Ecto neural progenitor cell (in vitro differentiated cells): ENCODE measurements at regions not wholly inside any gene's neighbourhood (a gene's known extent, or its start where the extent isn't known, plus 50 kb on each side); places are given as distances from the start of the nearest gene placed in this dataset.
"Not testable (repeated sequence)": the region's sequence is repeated elsewhere in the genome, so short reads cannot be mapped to it uniquely, and the experiment has no call there.

Experiments
- DNase-seq: peaks from one replicate; pipeline ENCODE4 v3.0.0-alpha.2; 2018; ENCODE audit warnings: low spot score

- DNase-seq, result no peak
Observed at GRCh38 chr6:140253096-140253495, 878.6 kb upstream of the CITED2 start.

DNA sequence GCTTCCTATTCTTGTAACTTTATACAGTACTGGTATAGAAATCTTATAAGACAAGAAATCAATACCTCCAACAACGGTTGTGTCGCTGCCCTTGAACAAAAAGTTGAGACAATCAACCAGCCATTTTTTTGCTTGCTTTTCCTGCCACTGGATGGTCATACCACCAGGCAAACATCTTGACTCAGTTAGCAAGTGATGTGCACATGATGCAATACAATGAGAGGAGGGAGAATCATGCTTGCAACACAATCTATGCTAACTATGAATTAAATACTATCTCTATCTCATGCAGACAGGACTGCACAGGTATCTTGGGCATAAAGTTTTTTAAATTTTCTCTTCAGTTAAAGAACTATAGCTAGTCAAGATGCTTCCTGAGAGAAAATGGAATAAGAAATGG, 877.7 kb upstream of the CITED2 start:
- DNase-seq, result no peak

- no peak for DNase-seq
Observed at GRCh38 chr6:140245296-140246040, 871.0 kb upstream of the CITED2 start.

- DNase-seq, result no peak
Observed at GRCh38 chr6:140237251-140237650, 862.8 kb upstream of the CITED2 start.

DNA sequence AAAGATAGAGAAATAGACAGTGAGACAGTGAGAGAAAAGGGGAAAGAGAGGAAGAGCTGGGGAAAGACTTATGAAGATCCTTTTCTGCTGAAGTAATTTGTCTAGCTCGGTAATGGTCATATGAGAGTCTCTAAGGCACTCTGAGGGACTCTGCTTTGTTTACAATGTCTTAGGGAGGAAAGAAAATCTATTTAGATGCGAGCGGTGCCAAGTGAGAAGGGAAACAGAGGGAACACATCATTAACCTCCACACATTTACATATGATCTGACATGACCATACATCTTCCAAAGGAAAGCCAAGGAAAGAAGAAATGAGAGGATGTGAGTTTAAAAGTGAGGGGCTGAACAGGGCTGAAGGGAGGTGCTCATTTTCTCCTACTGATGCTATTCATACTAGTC, 862.3 kb upstream of the CITED2 start:
- no peak for DNase-seq

DNA sequence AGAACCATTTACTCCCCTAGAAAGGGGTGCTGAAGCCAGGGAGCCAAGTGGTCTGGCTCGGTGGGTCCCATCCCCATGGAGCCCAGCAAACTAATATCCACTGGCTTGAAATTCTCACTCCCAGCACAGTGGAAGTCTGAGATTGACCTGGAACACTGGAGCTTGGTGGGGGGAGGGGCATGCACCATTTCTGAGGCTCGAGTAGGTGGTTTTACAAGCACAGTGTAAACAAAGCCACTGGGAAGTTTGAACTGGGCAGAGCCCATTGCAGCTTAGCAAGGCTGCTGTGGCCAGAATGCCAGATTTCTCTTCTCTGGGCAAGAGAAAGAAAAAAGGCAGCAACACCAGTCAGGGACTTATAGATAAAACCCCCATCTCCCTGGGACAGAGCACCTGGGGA, 855.8 kb upstream of the CITED2 start:
- DNase-seq, result no peak

GRCh38 chr6:140228491-140228890, 854.0 kb upstream of the CITED2 start:
- DNase-seq, result no peak

DNA sequence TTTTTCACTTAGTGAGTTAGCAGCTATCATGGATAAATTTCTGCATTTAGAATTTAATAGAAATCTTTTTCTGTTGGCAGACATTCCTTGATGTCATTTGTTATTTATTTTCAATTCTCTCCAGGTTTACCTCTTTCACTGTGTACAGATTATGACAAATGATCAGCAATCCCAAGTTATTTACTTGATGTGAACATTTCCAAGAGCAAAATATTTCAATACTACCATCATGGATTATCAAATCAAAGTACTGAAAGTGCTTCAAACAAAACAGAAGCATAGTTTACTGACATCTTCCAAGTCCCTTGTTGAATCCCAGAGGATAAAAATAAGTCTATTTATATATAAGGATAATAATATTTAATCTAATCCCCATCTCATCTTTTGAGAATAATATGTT, 852.2 kb upstream of the CITED2 start:
- no peak for DNase-seq

- DNase-seq, result no peak
Observed at GRCh38 chr6:140225701-140226436, 851.4 kb upstream of the CITED2 start.

GRCh38 chr6:140217283-140217682, 842.8 kb upstream of the CITED2 start:
- no peak for DNase-seq

- no peak for DNase-seq
Observed at GRCh38 chr6:140209775-140210174, 835.3 kb upstream of the CITED2 start.

DNA sequence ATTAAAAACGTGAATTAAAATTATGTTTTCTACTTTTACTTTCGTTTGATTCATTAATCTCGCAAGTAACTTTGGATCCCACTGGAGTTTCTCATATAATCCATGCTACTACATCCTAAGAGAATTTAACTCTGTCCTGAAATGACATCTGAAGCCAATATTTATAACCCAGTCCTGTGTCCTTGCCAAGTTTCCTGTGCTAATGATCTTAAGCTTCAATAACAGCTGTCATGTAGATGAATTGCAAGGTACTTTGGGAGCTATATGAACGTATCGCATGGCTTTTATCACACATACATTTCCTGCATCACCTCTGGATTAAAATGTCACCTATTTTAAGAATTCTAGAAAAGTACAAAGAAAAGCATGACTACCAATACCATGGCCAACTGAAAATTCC, 833.8 kb upstream of the CITED2 start:
- no peak for DNase-seq

DNA sequence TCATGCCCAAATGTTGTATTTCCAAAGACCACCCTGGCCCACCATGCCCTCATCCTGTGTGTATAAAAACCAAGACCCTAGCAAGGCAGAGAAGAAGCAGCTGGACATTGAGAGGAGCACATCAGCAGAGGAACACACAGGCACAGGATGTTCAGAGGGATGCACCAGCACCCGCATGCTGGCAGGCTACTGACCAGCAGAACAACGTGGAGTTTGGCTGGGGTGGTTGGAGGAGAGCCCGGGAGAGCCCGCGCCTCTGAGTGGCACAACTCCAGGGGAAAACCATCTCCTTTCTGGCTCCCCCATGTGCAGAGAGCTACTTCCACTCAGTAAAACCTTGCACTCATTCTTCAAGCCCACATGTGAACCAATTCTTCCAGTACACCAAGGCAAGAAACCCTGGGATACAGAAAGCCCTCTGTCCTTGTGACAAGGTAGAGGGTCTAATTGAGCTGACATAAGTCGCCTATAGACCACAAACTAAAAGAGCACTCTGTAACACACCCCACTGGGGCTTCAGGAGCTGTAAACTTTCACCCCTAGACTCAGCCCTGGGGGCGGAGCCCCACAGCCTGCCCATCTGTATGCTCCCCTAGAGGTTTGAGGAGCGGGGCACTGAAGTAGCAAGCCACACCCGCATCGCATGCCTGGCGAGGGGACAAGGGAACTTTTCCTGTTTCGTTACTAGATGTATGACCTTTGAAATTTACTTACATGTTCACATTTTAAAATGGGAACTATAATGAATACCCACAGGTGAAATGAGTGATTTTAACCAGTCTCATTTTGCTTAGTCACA, 831.5 kb upstream of the CITED2 start:
- no peak for DNase-seq

DNA sequence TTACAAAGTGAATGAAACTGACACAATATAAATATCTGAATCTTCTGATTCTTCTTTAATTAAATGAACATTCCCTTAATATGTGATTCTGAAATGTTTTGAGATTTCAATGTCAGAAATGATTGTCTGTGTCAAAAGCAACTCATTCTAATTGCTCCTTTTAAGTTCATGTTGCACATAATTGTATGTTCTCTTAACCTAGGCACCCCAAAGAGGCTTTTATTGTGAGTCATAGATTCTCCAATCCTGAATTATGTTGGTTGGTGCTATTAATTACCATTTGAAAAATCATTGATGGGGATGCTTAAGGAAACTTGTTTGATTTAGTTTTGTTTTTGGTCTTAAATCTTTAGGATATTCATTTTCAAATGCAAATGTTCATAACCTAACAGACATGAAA, 829.7 kb upstream of the CITED2 start:
- DNase-seq, result no peak

DNA sequence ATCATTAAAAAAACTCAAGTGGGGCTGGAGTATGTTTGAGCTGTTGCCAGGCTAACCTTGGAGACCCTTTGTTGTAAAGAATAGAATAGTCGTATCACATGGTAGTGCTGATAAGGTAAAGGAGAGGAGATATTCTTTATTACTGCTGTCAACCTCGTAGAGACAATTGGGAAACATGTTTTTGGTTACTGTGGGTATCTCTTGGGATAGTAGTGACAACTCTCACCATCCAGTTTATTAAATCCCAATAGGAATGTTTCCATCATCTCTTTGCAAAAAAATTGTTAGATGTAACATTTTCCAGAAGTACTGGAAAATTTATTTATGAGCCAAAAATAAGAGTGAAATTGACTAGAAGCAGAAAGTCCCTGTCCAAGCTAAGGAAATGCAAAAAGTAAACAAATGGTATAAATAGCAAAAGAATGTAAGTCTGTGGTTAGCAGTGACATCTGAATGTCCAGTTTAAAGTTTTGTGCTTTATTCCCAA, 829.3 kb upstream of the CITED2 start:
- no peak for DNase-seq

- no peak for DNase-seq
Observed at GRCh38 chr6:140202964-140203515, 828.6 kb upstream of the CITED2 start.

GRCh38 chr6:140201787-140202458, 827.5 kb upstream of the CITED2 start:
- no peak for DNase-seq

GRCh38 chr6:140193269-140193668, 818.8 kb upstream of the CITED2 start:
- no peak for DNase-seq

DNA sequence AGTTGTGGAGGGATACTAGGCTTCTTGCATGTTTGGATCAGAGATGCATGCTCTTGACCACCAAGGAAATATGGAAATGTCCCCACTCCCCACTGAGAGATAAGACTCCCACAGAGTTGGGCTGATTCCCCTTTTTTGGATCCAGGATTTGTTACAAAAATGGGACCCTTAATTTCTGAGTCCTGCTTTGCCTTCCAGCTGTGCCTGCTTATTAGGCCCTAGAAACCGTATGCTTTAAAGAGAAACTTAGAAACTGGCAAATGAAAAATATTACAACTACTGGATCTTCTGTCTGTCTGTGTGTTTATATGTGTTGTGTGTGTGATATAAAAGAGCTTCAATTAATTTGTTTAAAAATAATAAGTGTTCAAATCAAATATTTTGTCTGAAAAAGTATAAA, 817.6 kb upstream of the CITED2 start:
- no peak for DNase-seq

GRCh38 chr6:140189263-140189662, 814.8 kb upstream of the CITED2 start:
- DNase-seq, result not testable (repeated sequence)

GRCh38 chr6:140185991-140186390, 811.5 kb upstream of the CITED2 start:
- DNase-seq, result no peak

DNA sequence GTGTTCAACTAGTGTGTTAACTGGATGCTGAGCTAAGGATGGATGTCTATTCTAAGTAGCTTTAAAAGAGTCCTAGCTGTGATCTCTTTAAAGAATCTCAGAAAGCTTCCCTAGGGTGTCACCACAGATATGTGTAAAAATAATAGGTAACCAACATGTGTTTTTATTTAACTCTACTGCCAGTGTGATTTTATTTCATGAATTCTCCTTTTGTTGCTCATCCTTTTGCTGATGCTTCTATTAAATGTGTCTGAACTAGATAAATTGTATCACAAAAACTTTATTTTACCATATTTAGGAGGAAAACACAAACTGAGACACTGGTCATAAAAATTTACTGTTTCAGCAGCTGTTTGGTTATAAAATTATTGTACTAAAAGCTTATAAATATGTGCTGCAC, 809.4 kb upstream of the CITED2 start:
- no peak for DNase-seq
